Calu3 (cell line): ENCODE measurements at regions not wholly inside any gene's neighbourhood (a gene's known extent, or its start where the extent isn't known, plus 50 kb on each side); places are given as distances from the start of the nearest gene placed in this dataset.
A peak's percentile ranks its signal among the peaks of the same experiment; 100 is the strongest.

ENCODE experiments used
- BruUV-seq: library from RNA; stranded (reverse); fragments of 400-500 nt; replicated peaks from 2 replicates; lab custom pipeline; 2021; lab: Mats Ljungman, UMichigan
- CTCF ChIA-PET: fragments of 300-600 bp; sonication (Branson Sonifier 250); formaldehyde crosslinking; loops from one replicate; lab custom pipeline; 2022; ENCODE audit warnings: antibody characterized with exemption; lab: Charles Lee
- DNase-seq: peaks from one replicate; pipeline ENCODE4 v3.0.0; 2022
- H3K27ac Mint-ChIP-seq: one replicate; pipeline ENCODE4 v1.8.0; 2022; ENCODE audit warnings: mixed read lengths; ENCODE audit not compliant: unreplicated experiment
- H3K27me3 Mint-ChIP-seq: one replicate; pipeline ENCODE4 v1.8.0; 2022; ENCODE audit warnings: mixed read lengths; ENCODE audit not compliant: unreplicated experiment
- H3K36me3 Mint-ChIP-seq: one replicate; pipeline ENCODE4 v1.8.0; 2022; ENCODE audit warnings: mild to moderate bottlenecking, moderate library complexity, mixed read lengths; ENCODE audit not compliant: insufficient read depth, unreplicated experiment
- H3K4me1 Mint-ChIP-seq: one replicate; pipeline ENCODE4 v1.8.0; 2022; ENCODE audit warnings: mild to moderate bottlenecking, low read depth, mixed read lengths; ENCODE audit not compliant: unreplicated experiment
- H3K4me3 Mint-ChIP-seq: one replicate; pipeline ENCODE4 v1.8.0; 2022; ENCODE audit warnings: mild to moderate bottlenecking, low read depth, moderate library complexity, mixed read lengths; ENCODE audit not compliant: unreplicated experiment
- H3K9me3 Mint-ChIP-seq: one replicate; pipeline ENCODE4 v1.8.0; 2022; ENCODE audit warnings: low read depth, mixed read lengths; ENCODE audit not compliant: unreplicated experiment
- intact Hi-C: fragments of 100-400 bp; cut with micrococcal nuclease; formaldehyde crosslinking; loops from one replicate; pipeline ENCODE4 v1.10.0; 2022; ENCODE audit not compliant: unreplicated experiment
- TF ChIP-seq, protein P1 (sequence below): fragments of 200-600 bp; IDR thresholded peaks from one replicate; pipeline ENCODE4 v1.8.0; 2022; ENCODE audit warnings: antibody characterized with exemption; ENCODE audit not compliant: unreplicated experiment

DNA sequence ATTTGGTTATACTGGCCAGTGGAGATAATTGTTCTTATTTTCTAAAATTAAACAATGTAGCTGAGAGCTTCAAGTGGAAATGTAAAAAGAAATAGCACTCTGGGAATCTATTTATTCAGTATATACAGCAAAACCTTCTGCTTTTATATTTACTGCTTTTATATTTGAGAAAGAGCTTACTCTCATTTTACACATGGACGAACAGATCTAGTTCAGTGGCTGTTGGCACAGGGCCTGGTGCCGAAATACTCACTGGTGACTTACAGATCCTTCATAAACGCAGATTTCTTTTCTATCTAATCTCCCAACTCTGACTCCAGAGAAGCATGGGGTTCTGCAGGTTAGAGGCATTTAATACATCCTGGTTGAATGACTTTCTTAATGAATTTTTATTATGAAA is 266.2 kb downstream of the ASXL3 start:
- no peaks in the 10 kb centered on the region for H3K9me3 Mint-ChIP-seq
- no peaks in the 10 kb centered on the region for H3K36me3 Mint-ChIP-seq
- H3K27ac Mint-ChIP-seq = no peak overlapping the region
- intact Hi-C loops = loop anchor here (5.0 kb wide), 1 partner anchor 233 kb away; no protein-coding TSS in a partner anchor
- DNase-seq = no peak
- CTCF ChIA-PET = no interaction called here
- TF ChIP-seq, protein P1, sequence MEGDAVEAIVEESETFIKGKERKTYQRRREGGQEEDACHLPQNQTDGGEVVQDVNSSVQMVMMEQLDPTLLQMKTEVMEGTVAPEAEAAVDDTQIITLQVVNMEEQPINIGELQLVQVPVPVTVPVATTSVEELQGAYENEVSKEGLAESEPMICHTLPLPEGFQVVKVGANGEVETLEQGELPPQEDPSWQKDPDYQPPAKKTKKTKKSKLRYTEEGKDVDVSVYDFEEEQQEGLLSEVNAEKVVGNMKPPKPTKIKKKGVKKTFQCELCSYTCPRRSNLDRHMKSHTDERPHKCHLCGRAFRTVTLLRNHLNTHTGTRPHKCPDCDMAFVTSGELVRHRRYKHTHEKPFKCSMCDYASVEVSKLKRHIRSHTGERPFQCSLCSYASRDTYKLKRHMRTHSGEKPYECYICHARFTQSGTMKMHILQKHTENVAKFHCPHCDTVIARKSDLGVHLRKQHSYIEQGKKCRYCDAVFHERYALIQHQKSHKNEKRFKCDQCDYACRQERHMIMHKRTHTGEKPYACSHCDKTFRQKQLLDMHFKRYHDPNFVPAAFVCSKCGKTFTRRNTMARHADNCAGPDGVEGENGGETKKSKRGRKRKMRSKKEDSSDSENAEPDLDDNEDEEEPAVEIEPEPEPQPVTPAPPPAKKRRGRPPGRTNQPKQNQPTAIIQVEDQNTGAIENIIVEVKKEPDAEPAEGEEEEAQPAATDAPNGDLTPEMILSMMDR = no peak
- BruUV-seq = no TSS peak
- H3K4me1 Mint-ChIP-seq = no peaks in the 10 kb centered on the region
- H3K27me3 Mint-ChIP-seq = no peaks in the 10 kb centered on the region
- no peak overlapping the region for H3K4me3 Mint-ChIP-seq

DNA sequence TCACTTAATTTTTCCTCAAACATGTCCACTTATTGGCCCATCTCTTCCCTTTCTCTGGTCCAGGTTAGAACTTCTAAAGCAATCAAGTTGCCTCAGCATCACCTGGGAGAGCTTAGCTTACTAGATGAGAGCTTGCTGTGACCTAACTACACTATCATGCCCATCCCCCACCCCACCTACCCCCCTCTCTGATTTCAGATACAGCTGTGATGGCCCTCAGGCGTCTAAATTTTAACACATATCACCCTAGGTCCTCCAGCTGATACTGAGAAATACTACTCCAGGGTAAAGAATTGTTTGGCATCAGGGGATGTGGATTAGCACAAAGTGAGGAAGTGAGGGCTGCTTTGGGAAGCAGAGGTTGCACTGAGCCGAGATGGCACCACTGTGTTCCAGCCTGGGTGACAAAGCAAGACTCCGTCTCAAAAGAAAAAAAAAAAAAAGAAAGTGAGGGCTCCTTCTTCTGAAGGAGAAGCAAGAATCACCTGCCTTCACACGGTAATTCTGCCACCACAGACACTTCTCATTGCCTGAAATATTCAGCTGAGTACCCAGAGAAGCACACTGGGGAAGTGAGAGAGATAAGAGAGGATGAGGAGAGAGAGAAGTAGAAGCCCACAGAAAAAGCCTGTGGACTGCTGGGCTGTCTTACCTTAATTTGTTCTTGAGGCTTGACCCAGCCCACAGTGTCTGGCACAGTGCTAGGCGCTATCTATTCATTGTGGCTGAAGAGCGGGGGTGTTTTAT is 263.4 kb downstream of the ASXL3 start:
- BruUV-seq = no TSS peak
- Mint-ChIP-seq H3K36me3 (no peaks in the 10 kb centered on the region), H3K9me3 (no peaks in the 10 kb centered on the region), H3K27ac (no peak overlapping the region), H3K4me1 (peaks cover 9% of the 10 kb centered on the region), H3K27me3 (no peaks in the 10 kb centered on the region), H3K4me3 (no peak overlapping the region)
- DNase-seq = no peak
- intact Hi-C loops = loop anchor here (5.0 kb wide), 1 partner anchor 236 kb away; no protein-coding TSS in a partner anchor
- TF ChIP-seq, protein P1 = no peak
- CTCF ChIA-PET = no interaction called here

GRCh38 chr18:33840212-33840593 is 262.2 kb downstream of the ASXL3 start:
- Mint-ChIP-seq H3K9me3 (no peaks in the 10 kb centered on the region), H3K27ac (no peak overlapping the region), H3K4me1 (peaks cover 9% of the 10 kb centered on the region), H3K4me3 (no peak overlapping the region), H3K27me3 (no peaks in the 10 kb centered on the region), H3K36me3 (no peaks in the 10 kb centered on the region)
- no peak for DNase-seq
- TF ChIP-seq, protein P1 = no peak
- no TSS peak for BruUV-seq
- CTCF ChIA-PET = interaction anchor here (1.1 to 1.5 kb wide), 2 partner anchors 18 to 283 kb away, joined by 5 to 6 read pairs; no protein-coding TSS in a partner anchor
- intact Hi-C loops = loop anchor here (1.0 to 5.0 kb wide), 2 partner anchors 237 to 282 kb away; no protein-coding TSS in a partner anchor

DNA sequence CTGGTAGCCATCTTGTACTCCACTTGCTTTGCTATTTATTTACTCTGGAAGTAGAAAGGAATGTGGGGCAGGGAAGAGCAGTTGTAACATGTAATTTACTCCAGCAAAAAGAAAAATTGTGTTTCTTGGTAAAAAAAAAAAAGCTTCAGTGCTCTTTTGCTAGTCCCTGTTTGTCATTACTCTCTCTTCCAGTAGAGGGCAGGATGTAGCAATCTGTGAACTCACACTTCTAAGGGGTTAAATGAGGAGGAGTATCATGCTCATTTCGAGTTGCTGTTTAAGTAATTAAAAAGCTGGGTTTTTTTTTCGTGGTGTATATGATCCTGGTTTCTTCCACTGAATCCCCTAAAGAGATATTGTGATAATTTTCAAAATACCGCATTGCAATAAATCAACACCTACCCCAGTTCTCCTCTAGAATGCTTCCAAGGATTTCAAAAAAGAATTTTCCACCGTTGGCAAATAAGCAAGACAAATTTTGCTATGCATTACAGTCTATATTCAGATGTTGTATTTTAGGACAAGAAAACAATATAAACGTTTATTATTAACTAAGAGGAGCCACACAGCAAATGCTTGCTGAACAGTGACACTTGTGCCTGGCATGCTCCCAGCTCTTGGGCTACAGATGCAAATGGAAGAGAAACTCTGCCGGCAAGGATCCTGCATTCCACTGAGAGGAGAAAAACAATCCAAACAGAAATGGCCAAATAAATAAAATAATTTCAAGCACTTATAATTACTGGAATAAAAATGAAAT is 261.6 kb downstream of the ASXL3 start:
- H3K27ac Mint-ChIP-seq = no peak overlapping the region
- peak; percentile 38 for DNase-seq
- no peaks in the 10 kb centered on the region for H3K27me3 Mint-ChIP-seq
- BruUV-seq = no TSS peak
- CTCF ChIA-PET = interaction anchor here (1.1 to 1.5 kb wide), 2 partner anchors 18 to 283 kb away, joined by 5 to 6 read pairs; no protein-coding TSS in a partner anchor
- no peaks in the 10 kb centered on the region for H3K36me3 Mint-ChIP-seq
- H3K4me1 Mint-ChIP-seq = peaks cover 9% of the 10 kb centered on the region
- H3K9me3 Mint-ChIP-seq = no peaks in the 10 kb centered on the region
- TF ChIP-seq, protein P1 = peak; percentile 80
- intact Hi-C loops = loop anchor here (1.0 to 10.0 kb wide), 4 partner anchors 238 to 945 kb away; no protein-coding TSS in a partner anchor
- no peak overlapping the region for H3K4me3 Mint-ChIP-seq
